ENCODE measurements at regions not wholly inside any gene's neighbourhood (a gene's known extent, or its start where the extent isn't known, plus 50 kb on each side); places are given as distances from the start of the nearest gene placed in this dataset.
"Not testable (repeated sequence)": the region's sequence is repeated elsewhere in the genome, so short reads cannot be mapped to it uniquely, and the experiment has no call there.

GRCh38 chr12:131494741-131495524 is 216.0 kb upstream of the SFSWAP start:
- DNase-seq, result no peak

- no peak for DNase-seq
Observed at GRCh38 chr12:131497966-131498365, 212.9 kb upstream of the SFSWAP start.

GRCh38 chr12:131499160-131499863 is 211.6 kb upstream of the SFSWAP start:
- no peak for DNase-seq

- DNase-seq, result no peak
Observed at GRCh38 chr12:131499864-131500190, 211.1 kb upstream of the SFSWAP start.

GRCh38 chr12:131500564-131500963 is 210.3 kb upstream of the SFSWAP start:
- no peak for DNase-seq

GRCh38 chr12:131505561-131505960 is 205.3 kb upstream of the SFSWAP start:
- DNase-seq, result no peak

GRCh38 chr12:131506426-131506825 is 204.5 kb upstream of the SFSWAP start:
- no peak for DNase-seq

- DNase-seq, result no peak
Observed at GRCh38 chr12:131507094-131507493, 203.8 kb upstream of the SFSWAP start.

- no peak for DNase-seq
Observed at GRCh38 chr12:131507881-131508280, 203.0 kb upstream of the SFSWAP start.

- DNase-seq, result no peak
Observed at GRCh38 chr12:131509701-131510100, 201.2 kb upstream of the SFSWAP start.

- no peak for DNase-seq
Observed at GRCh38 chr12:131510431-131510830, 200.5 kb upstream of the SFSWAP start.

- DNase-seq, result no peak
Observed at GRCh38 chr12:131511391-131511802, 199.5 kb upstream of the SFSWAP start.

- DNase-seq, result no peak
Observed at GRCh38 chr12:131511803-131512561, 198.9 kb upstream of the SFSWAP start.

- no peak for DNase-seq
Observed at GRCh38 chr12:131513606-131514005, 197.3 kb upstream of the SFSWAP start.

GRCh38 chr12:131520553-131520952 is 190.3 kb upstream of the SFSWAP start:
- DNase-seq, result not testable (repeated sequence)

- DNase-seq, result no peak
Observed at GRCh38 chr12:131521326-131521725, 189.6 kb upstream of the SFSWAP start.

- no peak for DNase-seq
Observed at GRCh38 chr12:131525795-131526508, 184.9 kb upstream of the SFSWAP start.

GRCh38 chr12:131527092-131527491 is 183.8 kb upstream of the SFSWAP start:
- no peak for DNase-seq

- DNase-seq, result no peak
Observed at GRCh38 chr12:131527736-131528135, 183.2 kb upstream of the SFSWAP start.

GRCh38 chr12:131528144-131528543 is 182.7 kb upstream of the SFSWAP start:
- no peak for DNase-seq

- no peak for DNase-seq
Observed at GRCh38 chr12:131528667-131529066, 182.2 kb upstream of the SFSWAP start.

GRCh38 chr12:131529196-131530040 is 181.5 kb upstream of the SFSWAP start:
- DNase-seq, result no peak
